Right hindlimb (tissue), 1 donor: ENCODE measurements at regions not wholly inside any gene's neighbourhood (a gene's known extent, or its start where the extent isn't known, plus 50 kb on each side); places are given as distances from the start of the nearest gene placed in this dataset.
"Not testable (repeated sequence)": the region's sequence is repeated elsewhere in the genome, so short reads cannot be mapped to it uniquely, and the experiment has no call there.

ENCODE experiments used
- DNase-seq: peaks from one replicate; pipeline ENCODE4 v3.0.0-alpha.2; 2018

DNA sequence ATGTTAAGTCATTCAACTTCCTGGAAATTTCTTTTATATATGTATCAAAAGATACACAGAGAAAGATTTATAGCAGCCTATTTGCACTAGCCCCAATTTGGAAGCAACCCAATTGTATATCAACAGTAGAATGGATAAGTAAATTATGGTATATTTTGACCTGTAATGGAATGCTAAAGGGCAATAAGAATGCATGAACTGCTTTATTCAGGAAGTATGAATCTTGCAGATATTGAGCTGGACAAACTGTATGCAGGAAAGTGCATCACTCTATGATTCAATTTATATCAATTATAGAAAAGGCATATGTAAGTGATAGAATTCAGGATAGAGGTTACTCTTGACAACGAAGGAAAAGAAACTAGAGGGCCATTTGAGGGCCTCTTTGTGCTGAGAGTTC, 913.1 kb upstream of the FBXO33 start:
- DNase-seq = no peak

DNA sequence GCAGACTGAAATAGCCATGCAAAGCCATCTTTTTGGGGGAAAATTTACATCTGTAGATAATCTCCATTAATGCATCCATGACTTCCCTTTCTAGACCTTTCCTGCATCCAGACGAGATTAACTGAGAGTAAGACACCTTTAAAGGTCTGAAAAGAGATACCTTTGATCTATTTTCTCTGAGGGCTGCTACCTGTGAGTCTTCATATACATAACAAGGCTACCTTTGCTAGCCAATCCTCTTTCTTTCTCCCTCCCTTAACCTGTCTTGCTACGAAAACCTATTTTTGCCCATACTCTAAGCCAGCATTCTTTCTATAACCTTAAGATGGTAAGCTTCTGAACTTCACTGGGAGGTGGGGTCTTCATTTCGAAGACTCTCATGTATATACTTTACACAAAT, 908.5 kb upstream of the FBXO33 start:
- no peak for DNase-seq

DNA sequence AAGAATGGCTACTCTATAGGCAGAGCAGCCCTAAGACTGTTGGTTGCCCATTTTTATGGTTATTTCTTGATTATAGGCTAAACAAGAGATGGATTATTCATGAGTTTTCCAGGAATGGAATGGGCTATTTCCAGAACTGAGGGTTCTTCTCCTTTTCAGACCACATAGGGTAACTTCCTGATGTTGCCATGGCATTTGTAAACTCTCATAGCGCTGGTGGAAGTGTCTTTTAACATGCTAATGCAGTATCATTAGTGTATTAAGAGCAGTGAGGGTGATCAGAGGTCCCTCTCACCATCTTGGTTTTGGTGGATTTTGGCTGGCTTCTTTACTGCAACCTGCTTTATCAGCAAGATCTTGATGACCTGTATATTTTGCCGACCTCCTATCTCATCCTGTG, 904.6 kb upstream of the FBXO33 start:
- no peak for DNase-seq

DNA sequence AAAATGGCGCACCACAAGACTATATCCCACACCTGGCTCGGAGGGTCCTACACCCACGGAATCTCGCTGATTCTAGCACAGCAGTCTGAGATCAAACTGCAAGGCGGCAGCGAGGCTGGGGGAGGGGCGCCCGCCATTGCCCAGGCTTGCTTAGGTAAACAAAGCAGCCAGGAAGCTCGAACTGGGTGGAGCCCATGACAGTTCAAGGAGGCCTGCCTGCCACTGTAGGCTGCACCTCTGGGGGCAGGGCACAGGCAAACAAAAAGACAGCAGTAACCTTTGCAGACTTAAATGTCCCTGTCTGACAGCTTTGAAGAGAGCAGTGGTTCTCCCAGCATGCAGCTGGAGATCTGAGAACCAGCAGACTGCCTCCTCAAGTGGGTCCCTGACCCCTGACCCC, 894.3 kb upstream of the FBXO33 start:
- DNase-seq = not testable (repeated sequence)

DNA sequence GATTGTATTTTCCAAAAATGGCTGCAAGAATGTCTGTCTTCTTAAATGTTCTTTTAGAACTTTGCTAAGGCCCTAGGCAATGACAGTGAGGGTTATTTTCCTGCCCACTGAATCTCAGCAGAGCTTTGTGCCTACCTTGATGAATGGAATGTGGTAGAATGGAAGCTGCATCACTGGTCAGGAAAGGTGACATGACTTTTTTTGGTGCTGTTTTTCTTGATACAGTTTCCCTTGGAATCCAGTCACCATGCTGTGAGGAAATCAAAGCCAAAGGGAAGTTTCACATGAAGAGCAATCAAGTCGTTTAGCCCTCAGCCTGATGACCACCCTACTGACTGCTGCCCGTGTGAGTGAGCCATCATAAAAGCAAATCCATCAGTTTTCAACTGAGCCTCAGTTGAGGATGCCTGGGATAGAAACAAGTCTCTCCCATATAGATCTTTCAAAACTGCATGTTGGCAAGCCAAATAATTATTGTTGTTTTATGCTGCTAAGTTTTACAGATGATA, 886.0 kb upstream of the FBXO33 start:
- no peak for DNase-seq

DNA sequence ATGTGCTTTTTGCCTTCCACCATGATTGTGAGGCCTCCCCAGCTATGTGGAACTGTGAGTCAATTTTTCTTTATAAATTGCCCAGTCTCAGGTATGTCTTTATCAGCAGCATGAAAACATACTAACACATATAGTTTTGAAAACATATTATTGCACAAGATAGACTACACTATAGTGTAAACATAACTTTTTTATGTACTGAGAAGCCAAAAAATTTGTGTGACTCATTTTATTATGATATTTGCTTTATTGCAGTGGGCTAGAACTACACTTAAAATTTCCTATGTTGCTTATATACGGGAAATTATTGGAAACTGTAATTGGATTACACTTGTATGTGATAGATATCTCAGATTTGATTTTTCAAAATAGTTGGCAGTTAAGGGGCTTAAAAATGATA, 885.5 kb upstream of the FBXO33 start:
- no peak for DNase-seq

DNA sequence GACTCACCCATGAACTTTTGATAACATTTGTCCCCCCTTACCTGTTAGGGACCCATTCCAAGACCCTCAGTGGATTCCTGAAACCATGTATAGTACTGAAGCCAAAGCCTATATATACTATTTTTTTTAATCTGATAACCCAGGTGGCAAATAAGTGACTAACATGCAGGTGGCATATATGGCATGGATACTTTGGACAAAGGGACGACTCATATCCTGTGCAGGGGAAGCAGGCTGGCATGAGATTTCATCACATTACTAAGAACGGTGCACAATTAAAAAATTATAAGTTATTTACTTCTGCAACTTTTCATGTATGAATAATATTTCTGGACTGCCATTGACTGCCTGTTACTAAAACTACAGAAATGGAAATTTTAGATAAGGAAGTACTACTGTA, 880.1 kb upstream of the FBXO33 start:
- DNase-seq = no peak

DNA sequence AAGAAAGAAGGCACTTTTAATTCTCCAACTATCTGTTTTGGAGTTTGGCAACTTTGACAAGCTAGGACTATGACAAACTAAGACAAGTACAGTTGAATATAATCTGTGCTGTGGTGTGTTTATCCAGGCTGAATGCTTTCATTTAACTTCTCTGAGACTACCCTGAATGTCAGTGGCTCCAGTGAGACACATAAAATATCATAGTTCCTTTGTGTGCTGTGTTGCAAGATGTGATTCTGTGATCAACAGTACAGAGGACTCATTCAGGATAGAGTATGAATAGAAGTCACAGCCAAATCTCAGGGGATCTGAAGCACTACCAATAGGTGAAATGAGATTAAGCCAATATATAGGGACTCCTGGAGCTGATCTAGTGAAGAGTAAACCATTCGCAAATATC, 876.9 kb upstream of the FBXO33 start:
- DNase-seq = no peak

DNA sequence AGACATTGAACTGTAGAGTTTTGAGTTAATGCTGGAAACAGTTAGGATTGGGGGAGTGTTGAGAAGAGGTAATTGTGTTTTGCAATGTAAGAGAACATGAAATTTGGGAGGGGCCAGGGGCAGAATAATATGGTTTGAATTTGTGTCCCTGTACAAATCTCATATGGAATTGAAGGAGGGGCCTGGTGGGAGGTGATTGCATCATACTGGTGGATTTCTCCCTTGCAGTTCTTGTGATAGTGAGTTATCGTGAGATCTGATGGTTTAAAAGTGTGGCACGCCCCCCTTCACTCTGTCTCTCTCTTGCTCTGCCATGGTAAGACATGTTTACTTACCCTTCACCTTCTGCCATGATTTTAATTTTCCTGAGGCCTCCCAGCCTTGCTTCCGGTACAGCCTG, 876.0 kb upstream of the FBXO33 start:
- no peak for DNase-seq

DNA sequence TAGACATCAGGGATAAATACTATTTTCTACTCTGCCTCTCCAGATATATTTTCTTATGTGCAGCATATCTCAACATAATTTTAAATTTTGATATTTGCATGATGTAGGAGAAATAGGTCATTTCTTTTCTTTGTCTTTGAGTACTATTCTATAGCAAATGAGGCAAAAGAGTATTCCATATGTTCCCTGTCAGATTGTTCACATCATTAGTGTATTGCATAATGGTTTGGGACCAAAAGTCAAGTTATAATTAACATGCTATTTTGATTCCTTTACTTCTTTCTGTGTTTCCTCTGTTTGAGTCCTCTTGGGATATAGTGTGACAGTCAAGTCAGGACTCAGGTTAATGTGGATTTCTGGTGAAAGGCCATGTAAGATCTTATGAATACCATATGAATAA, 864.6 kb upstream of the FBXO33 start:
- DNase-seq = no peak

DNA sequence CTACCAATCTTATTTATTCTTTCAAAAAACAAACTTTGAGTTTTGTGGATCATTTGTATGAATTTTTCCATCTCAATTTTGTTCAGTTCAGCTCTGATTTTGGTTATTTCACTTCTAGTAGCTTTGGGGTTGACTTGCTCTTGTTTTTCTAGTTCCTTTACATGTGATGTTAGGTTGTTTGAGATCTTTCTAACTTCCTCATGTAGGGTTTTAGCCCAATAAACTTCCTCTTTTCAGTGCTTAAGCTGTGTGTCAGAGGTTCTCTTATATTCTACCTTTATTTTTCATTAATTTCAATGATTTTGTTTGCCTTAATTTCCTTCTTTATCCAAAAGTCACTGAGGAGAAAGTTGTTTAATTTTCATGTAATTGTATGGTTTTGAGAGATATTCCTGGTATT, 860.4 kb upstream of the FBXO33 start:
- no peak for DNase-seq

DNA sequence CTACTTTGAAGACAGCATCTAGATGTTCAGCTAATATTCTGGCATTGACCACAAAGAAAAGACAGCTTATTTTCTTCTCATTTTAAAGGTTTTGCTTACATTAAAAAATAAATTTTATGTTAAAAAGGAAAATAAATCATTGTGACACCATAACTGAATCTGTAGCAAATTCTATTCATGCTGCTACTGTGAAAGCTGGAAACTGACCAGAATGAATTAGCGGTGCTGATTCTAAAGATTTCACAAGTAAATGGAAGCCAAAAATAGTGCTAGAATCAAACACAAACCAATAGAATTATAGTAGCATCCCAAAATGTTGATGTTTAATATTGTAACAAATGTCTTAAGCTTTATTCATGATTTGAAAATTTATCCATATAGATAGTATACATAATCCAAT, 850.0 kb upstream of the FBXO33 start:
- no peak for DNase-seq

DNA sequence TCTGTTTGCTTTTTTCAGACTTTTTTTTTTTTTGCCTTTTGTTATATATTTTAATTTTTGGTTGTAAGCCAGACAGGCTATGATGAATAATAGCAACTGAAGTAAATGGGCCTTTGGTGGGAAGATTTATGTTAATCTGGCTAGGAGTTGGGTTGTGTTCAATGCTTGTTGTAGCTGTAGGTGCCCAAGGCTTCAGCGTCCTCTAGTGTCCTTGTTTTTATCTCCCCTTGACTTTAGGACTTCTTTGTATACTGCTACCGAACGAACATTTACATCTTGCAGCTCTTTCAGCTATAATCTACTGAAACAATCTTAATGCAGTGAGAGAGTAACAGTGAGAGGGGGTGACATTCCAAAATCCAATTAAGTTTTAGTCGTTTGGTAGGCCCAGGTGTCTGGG, 848.4 kb upstream of the FBXO33 start:
- no peak for DNase-seq

DNA sequence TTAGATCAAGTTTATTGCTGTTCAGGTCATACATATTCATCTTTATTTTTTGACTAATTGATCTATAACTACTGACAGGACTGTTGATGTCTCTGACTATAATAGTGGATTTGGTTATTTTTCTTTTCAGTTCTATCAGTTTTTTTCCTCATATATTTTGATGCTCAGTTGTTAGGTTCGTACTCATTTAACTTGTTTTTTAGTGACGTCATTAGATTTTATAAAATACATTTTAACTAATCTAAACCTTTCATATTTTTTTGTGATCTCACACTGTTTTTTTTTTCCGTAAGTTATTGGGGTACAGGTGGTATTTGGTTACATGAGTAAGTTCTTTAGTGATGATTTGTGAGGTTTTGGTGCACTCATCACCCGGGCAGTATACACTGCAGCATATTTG, 841.2 kb upstream of the FBXO33 start:
- DNase-seq = no peak

DNA sequence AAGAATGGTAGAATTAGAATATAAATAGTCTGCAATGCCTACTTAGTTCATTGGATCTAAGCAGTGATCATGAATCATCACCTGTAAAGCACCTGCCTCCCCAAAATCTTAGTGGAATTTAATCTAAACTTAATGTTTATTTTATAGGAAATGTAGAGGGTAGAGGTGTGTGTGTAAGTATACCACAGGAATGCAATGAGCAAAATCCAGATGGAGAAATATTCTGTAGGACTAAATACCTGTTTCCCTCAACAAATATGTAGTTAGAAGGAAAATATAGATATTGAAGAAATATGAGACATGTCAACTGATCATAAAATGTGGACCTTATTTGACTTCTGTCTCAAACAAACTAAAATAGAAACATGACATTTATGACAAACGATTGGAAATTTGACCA, 839.2 kb upstream of the FBXO33 start:
- DNase-seq = no peak

DNA sequence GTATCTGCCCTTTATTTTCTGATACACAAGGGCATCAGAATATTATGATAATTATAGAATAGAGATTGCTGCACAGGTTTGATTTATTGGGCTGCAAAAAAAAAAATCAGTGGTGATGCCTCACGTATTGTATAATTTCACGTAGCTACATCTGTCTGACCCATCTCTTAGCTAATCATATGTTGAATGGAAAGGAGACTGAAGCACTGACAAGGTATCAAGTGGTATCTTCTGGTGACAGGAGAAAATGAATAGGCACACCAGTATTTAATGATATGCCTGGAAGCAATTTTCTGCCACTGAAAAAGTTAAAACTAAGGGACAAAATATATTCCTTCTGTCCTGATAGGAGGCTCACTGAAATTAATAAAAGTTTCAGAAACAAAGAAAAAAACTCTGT, 837.2 kb upstream of the FBXO33 start:
- DNase-seq = no peak

DNA sequence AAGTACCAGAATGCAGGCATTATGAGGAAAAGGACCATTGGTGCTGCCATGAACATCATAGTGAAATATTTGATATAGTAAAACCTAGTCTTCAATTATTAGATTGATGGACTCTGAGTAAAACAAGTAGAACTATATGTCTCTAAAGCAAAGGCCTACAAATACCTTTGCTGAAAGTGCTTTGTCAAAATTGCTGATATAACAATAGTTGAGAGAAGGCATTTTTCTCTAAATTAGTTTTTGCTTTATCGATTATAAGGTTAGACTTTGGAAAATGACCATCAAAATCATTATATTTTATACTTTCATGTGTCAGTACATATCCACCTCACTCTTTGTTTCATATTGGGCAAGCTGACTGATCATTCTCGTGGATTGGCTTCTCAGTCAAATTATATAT, 836.0 kb upstream of the FBXO33 start:
- DNase-seq = no peak

DNA sequence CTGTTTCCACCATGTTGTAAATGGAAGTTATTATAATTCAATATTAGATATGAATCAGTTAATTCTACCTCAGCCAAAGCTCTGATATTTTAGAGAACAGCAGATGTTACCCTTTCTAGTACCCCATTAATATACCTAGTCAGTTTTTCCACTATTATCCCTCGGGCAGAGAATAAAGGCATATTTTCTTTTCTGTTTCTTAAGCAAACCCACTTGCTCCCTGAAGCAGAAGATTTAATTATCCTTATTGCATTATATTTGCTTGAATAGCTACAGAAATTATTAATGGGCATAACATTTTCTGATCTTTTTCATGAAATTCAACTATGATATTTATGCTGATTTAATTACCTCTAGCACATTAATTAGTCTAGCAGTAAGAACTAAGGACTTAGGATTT, 832.9 kb upstream of the FBXO33 start:
- no peak for DNase-seq

DNA sequence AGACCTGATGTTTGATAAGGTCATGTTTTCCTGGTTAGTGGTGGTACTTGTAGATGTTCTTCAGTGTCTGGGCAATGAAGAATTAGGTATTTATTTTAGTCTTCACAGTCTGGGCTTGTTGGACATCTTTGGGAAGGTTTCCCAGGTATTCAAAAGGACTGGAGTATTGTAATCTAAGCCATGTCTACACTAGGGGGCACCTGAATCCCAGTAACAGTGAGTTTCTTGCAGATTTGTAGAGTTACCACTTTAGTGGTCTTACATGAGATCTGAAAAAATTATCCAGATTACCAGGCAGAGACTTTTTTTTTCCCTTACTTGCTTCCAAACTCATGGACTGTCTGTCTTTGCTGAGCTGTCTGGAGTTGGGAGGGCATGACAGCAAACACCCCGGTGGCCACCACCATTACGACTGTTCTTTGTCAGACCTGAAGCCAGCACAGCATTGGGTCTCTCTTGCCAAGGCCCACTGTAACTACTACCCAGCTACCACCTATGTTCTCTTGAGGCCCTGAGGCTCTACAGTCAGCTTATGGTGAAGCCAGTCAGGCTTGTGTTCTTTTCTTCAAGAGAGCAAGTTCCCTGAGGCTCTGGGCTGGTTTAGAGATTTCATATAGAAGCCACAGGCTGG, 820.7 kb upstream of the FBXO33 start:
- DNase-seq = no peak

DNA sequence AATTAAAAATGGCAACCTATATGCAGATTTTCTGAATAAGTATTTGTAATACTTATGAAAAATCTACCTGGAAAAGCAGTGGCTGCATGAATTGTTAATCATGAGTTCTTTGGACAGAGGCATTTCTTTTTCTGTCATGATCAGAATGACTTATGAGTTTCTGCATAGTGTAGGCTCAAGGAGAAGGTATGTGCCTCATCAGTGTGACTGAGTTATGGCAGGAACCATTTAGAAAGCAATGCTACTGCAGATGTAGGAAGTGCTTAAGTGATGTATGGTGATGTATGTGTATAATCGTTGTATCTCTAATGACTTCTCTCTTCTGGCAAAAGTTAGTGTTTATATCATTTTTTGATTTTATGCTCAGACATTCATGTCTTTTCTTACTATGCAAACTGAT, 816.4 kb upstream of the FBXO33 start:
- no peak for DNase-seq

DNA sequence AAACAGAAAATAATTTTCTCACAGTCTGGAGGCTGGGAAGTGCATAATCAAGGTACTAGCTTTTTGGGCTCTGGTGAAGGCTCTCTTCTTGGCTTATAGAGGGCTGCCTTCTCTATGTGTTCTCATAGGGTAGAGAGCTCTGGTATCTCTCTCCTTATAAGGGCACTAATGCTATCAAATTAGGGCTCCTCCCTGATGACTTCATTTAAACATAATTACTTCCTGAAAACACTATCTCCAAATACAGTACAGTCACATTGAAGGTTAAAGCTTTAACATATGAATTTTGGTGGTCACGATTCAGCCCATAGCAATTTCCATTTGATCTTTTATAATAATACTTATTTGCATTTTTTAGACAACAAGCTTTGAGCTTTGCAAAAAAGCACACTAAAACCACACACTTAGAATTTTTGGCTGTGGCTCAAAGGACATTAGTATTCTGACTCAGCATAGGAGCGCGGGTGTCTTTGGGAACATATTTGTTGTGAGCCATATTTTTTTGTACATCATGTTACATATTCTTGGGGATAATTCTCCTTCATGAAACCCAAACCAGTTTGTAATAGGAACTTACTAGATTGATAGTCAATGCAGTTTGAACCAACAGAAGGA, 808.1 kb upstream of the FBXO33 start:
- no peak for DNase-seq

DNA sequence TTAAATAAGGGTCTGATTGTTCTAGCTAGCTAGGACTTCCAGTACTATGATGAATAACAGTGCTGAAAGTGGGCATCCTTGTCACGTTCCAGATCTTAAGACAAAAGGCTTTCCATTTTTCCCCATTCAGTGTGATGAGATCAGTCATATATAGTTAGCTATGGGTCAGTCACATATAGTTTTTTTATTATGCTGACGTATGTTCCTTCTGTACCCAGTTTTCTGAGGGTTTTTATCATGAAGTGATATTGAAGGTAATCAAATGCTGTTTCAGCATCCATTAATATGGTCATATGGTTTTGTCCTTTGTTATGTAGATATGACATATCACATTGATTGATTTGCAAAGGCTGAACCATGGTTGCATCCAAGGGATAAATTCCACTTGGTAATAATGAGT, 800.1 kb upstream of the FBXO33 start:
- no peak for DNase-seq

DNA sequence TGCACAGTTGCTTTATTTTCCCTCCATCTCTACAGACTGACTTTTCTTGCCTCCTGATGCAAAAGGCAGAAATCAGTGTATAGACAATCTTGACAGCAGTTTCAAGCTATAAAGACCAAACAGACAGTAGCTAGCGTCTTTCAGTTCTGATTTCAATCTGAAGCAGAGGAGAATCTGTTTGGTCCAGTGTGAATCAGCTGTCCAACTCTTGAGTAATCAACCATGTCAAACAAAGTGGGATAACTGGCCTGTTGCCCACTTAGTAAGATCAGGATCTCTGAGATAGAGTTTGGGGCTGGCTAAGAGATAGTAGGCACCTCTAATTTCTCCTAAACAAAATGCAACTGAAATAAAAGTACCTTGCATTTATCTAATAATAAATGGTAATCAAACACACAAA, 797.4 kb upstream of the FBXO33 start:
- no peak for DNase-seq

DNA sequence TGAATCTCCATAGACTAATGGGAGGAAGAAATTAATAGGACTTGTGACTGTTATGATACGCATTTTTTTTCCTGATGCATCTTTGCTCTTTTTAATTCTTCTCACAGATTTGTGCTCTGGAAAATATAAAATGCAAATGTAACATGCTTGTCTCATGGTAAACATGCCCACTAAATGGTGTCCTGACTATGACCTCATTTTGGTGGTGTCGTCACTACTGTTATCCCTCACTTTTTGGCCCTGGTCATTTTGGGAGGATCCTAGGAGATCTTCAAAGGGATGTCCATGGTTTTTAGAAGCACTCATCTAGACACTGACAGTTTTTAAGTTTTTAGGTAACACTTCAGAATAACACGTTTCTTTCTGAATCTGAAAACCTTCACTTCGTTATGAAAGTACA, 790.8 kb upstream of the FBXO33 start:
- no peak for DNase-seq

DNA sequence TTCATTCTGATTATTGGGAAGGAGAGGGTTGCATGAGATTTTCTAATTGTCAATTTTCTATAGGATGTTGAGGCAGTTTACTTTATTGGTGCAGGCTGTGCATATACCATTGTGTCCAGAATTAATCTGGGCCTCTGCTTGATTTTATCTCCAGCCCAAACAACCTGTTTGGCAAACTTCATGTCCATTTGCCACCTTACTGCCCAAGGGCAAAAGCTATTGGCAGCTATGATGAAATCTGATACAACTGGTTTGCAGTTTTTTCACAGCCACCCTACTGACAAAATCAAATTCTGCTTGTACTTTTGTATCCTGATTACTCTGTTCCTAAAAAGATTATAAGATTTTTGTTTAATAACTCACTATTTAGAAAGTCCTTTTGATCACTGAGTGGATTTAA, 789.2 kb upstream of the FBXO33 start:
- DNase-seq = no peak
